Fibroblast of the aortic adventitia (primary cell): ENCODE measurements at regions not wholly inside any gene's neighbourhood (a gene's known extent, or its start where the extent isn't known, plus 50 kb on each side); places are given as distances from the start of the nearest gene placed in this dataset.

Experiments used
- DNase-seq: peaks from one replicate; pipeline ENCODE4 v3.0.0-alpha.2; 2010; ENCODE audit warnings: low read depth
- H3K4me3 ChIP-seq: 2 replicates; pipeline ENCODE4 v1.5.1; 2011; ENCODE audit warnings: low read depth, mild to moderate bottlenecking, control low read depth, low read length, moderate library complexity
- TF ChIP-seq, protein P1 (sequence below): IDR thresholded peaks from 2 replicates; pipeline ENCODE4 v1.5.1; 2011; ENCODE audit warnings: mild to moderate bottlenecking, low read length, control low read depth, inconsistent platforms; ENCODE audit not compliant: insufficient read depth

DNA sequence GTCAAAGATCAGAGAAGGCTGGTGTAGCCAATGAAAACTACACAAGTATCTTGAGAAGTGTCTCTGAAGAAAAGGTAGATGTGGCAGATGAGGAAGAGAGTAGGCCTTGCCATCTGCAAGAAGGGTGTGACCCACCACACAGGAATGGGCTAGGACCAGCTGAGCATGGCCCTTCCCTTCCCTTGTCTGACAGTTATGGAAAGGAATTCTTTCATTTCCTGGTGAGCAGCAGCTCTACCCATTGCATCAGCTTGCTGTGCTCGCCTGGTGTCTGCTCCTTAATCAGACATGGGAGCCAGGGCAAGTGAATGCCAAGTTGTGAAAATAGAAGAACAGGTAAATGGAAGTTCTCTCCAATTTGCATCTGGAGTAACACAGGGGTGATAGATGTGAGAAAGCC is 145.2 kb upstream of the KRR1 start:
- TF ChIP-seq, protein P1, sequence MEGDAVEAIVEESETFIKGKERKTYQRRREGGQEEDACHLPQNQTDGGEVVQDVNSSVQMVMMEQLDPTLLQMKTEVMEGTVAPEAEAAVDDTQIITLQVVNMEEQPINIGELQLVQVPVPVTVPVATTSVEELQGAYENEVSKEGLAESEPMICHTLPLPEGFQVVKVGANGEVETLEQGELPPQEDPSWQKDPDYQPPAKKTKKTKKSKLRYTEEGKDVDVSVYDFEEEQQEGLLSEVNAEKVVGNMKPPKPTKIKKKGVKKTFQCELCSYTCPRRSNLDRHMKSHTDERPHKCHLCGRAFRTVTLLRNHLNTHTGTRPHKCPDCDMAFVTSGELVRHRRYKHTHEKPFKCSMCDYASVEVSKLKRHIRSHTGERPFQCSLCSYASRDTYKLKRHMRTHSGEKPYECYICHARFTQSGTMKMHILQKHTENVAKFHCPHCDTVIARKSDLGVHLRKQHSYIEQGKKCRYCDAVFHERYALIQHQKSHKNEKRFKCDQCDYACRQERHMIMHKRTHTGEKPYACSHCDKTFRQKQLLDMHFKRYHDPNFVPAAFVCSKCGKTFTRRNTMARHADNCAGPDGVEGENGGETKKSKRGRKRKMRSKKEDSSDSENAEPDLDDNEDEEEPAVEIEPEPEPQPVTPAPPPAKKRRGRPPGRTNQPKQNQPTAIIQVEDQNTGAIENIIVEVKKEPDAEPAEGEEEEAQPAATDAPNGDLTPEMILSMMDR, result no peak
- DNase-seq, result peak; percentile 94
- no peak overlapping the region for H3K4me3 ChIP-seq

DNA sequence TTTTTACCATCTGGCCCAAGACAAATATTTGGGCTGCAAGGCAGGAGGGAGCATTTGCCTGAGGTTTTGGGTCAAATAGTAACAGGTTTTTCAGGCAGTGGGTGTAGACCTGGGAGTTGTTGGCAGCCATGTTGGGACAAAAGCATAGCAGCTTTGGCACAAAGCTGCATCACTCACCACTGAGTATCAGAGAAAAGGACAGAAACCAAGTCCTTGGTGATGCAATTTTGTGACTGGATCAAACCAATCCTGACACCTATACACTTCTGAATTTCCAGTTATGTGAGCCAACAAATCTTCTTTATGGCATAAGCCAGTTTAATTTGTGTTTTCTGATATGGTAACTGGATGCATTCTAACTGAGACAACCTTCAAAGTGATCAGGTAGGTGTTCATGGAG is 144.8 kb upstream of the KRR1 start:
- DNase-seq, result no peak
- H3K4me3 ChIP-seq, result no peak overlapping the region
- TF ChIP-seq, protein P1, result no peak

DNA sequence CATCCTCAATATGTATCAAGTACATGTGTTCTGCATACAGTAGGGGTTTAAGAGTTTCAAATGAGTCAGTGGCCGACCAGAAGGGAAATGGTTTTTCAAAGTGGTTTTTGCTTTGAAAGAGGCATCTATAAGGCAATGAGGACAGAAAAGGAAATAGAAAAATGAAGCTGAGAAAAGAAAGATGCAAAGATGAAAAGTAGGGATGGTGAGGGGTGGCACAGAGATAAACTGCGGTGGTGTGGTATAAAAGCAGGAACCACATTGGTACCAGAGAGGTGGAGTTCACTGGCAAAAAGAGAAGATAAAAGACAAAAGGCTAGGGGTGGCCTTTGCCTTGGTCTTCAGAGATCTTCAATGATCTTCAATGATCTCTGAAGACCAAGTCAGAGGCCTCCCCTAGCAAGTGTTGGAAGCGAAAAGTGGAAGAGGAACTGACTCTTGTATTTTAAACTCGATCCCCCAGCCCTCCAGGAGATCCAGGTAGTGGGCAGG is 144.0 kb upstream of the KRR1 start:
- TF ChIP-seq, protein P1, result no peak
- H3K4me3 ChIP-seq, result no peak overlapping the region
- no peak for DNase-seq

DNA sequence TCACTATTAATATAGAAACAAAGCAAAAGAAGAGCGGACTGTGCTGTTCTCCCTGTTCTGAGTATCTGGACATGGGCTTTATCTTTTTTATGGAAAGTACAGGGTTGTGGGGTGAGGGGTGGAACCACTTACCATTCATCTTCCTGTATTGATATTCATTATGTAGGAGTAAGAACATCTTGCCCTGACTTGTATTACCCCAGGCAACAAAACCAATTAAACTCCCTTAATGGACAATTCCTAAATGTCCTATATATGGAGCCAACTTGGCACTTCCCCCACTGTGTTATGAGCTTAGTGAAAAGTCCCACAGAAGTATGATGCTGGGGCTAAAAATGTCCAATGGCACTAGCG is 139.9 kb upstream of the KRR1 start:
- DNase-seq, result no peak
- TF ChIP-seq, protein P1, result no peak
- H3K4me3 ChIP-seq, result no peak overlapping the region

DNA sequence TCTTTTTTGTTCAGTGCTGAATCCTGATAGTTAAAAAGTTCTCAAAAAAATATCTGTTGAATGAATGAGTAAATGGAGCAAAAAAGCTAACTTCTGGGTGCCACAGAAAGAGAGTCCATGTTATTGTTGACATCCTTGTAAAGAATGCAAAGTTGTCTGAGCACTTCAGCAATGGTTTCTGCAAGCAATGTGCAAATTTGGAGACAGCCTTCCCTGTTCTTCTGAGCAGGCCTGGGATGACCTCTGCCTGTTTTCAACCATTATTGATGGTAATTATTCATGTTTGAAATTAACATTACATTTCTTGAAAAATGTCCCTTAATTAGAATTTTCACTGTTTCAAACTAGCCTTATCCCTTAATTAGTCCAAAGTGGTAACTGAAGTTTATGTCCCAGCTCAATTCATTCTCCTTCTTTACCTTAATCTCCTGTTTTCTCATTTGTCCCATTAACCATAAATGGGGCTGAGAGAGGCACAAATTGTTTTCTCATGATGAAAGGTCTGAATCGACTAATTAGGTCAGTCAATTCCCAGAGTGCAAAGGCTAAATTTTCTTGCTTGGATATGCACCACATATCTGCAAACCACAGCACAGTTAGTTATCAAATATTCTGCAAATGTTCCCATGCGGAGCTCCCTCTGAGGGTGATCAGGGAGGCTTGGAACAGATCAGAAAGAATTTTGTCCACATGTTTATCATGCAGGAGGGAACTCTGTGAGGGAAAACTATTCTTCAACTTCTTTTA is 139.4 kb upstream of the KRR1 start:
- TF ChIP-seq, protein P1, result no peak
- peak; percentile 37 for DNase-seq
- H3K4me3 ChIP-seq, result no peak overlapping the region

DNA sequence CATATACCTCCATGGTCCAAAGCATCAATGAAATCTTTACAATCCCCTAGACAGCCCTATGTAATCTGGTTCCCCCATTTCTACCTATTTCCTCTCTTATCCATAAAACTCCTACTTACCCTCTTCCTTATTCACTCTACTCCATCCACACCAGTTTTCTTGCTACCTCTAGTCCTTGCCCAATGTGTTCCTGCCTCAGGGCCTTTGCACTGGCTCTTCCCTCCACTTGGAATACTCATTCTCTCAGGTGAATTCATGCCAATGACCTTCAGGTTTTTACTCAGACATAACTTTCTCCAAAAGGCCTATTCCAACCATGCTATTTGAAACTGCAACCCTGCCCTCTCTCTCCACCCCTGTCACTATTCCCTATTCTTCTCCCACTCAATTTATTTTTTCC is 138.7 kb upstream of the KRR1 start:
- no peak overlapping the region for H3K4me3 ChIP-seq
- TF ChIP-seq, protein P1, result no peak
- no peak for DNase-seq

DNA sequence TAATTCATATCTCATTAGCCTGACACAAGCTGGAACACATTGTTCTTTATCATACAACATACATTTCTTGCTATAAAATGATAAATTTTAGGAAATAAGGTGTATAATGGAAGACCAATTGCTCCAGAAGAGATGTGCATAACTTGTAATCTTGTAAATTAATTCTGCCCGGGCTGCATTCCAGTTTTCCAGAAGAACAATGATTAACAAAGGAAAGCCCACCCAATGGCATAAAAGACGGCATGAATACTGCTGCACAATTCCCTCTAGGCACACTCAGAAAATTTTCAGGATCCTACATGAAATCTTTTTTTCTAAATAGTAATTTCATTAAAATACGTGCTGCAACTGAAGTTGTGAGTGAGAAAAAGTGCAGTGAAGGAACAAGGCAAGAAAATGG is 137.4 kb upstream of the KRR1 start:
- no peak overlapping the region for H3K4me3 ChIP-seq
- TF ChIP-seq, protein P1, result no peak
- DNase-seq, result no peak
